PC-3 (cell line): ENCODE measurements at regions not wholly inside any gene's neighbourhood (a gene's known extent, or its start where the extent isn't known, plus 50 kb on each side); places are given as distances from the start of the nearest gene placed in this dataset.
"Not testable (repeated sequence)": the region's sequence is repeated elsewhere in the genome, so short reads cannot be mapped to it uniquely, and the experiment has no call there.

Experiments
- ATAC-seq: fragments of 200-7000 bp; cut with Tn5 transposase; 2 replicates; pipeline ENCODE4 v1.9.1; 2020; ENCODE audit warnings: mild to moderate bottlenecking, moderate library complexity
- BruUV-seq: library from RNA; stranded (reverse); fragments of 400-500 nt; replicated peaks from 2 replicates; lab custom pipeline; 2021; lab: Mats Ljungman, UMichigan
- CTCF ChIA-PET: fragments of 300-600 bp; sonication (Branson Sonifier 250); formaldehyde crosslinking; loops from one replicate; lab custom pipeline; 2022; ENCODE audit warnings: antibody characterized with exemption; lab: Charles Lee
- POLR2A ChIA-PET: fragments of 300-600 bp; sonication (Branson Sonifier 250); formaldehyde crosslinking; loops from one replicate; lab custom pipeline; 2022; ENCODE audit warnings: antibody characterized with exemption; ENCODE audit not compliant: unreplicated experiment; lab: Charles Lee
- DNase-seq: peaks from one replicate; pipeline ENCODE4 v3.0.0-alpha.2; 2015
- H2AFZ ChIP-seq: fragments of 300-600 bp; sonication (generic); 2 replicates; pipeline ENCODE4 v1.6.0; 2016; ENCODE audit warnings: antibody characterized with exemption, low read length
- H3F3A ChIP-seq: fragments of 300-600 bp; sonication (generic); one replicate; pipeline ENCODE4 v1.6.0; 2017; ENCODE audit warnings: antibody characterized with exemption, low read length, control low read depth, mild to moderate bottlenecking; ENCODE audit not compliant: unreplicated experiment
- H3K27ac ChIP-seq: fragments of 300-600 bp; sonication (generic); 2 replicates; pipeline ENCODE4 v1.5.1; 2016; ENCODE audit warnings: mild to moderate bottlenecking, low read length
- H3K27me3 ChIP-seq: fragments of 300-600 bp; sonication (generic); 2 replicates; pipeline ENCODE4 v1.6.1; 2016; ENCODE audit warnings: low read length, mixed read lengths
- H3K36me3 ChIP-seq: fragments of 300-600 bp; sonication (generic); 2 replicates; pipeline ENCODE4 v1.6.1; 2016; ENCODE audit warnings: low read depth, mixed run types, low read length, mixed read lengths
- H3K4me1 ChIP-seq: fragments of 300-600 bp; sonication (generic); 2 replicates; pipeline ENCODE4 v1.5.1; 2016; ENCODE audit warnings: low read length; ENCODE audit not compliant: insufficient read depth
- H3K4me2 ChIP-seq: fragments of 300-600 bp; sonication (generic); 2 replicates; pipeline ENCODE4 v1.6.0; 2016; ENCODE audit warnings: low read length
- H3K4me3 ChIP-seq: fragments of 300-600 bp; sonication (generic); 2 replicates; pipeline ENCODE4 v1.5.1; 2016; ENCODE audit warnings: mild to moderate bottlenecking, low read length, mixed read lengths
- H3K79me2 ChIP-seq: fragments of 300-600 bp; sonication (generic); 2 replicates; pipeline ENCODE4 v1.6.1; 2017; ENCODE audit warnings: low read length, mixed read lengths
- H3K9ac ChIP-seq: fragments of 300-600 bp; sonication (generic); 2 replicates; pipeline ENCODE4 v1.6.0; 2016; ENCODE audit warnings: mild to moderate bottlenecking, low read length
- H3K9me2 ChIP-seq: fragments of 300-600 bp; sonication (generic); replicated peaks from 2 replicates; pipeline ENCODE4 v1.6.1; 2016; ENCODE audit warnings: mixed run types, low read length, mixed read lengths
- H3K9me3 ChIP-seq: fragments of 300-600 bp; sonication (generic); 2 replicates; pipeline ENCODE4 v1.6.1; 2016; ENCODE audit warnings: low read length, mixed read lengths
- H4K20me1 ChIP-seq: fragments of 300-600 bp; sonication (generic); 2 replicates; pipeline ENCODE4 v1.6.1; 2016; ENCODE audit warnings: low read length, mixed read lengths
- CTCF ChIP-seq: fragments of 300-600 bp; sonication (generic); conservative IDR thresholded peaks from 2 replicates; pipeline ENCODE4 v1.5.1; 2017; ENCODE audit warnings: antibody characterized with exemption, low read depth, mild to moderate bottlenecking, low read length
- EZH2 ChIP-seq: fragments of 300-600 bp; sonication (generic); IDR thresholded peaks from one replicate; pipeline ENCODE4 v1.6.1; 2017; ENCODE audit warnings: antibody characterized with exemption, mild to moderate bottlenecking, low read length; ENCODE audit not compliant: unreplicated experiment
- EZH2phosphoT487 ChIP-seq: fragments of 300-600 bp; sonication (generic); IDR thresholded peaks from 2 replicates; pipeline ENCODE4 v1.6.1; 2018; ENCODE audit warnings: mild to moderate bottlenecking, antibody characterized with exemption, low read length, borderline replicate concordance
- intact Hi-C: fragments of 100-400 bp; cut with micrococcal nuclease; formaldehyde crosslinking; loops from 2 replicates; pipeline ENCODE4 v1.9.0; 2023

- intact Hi-C loops, result no loop called here
- POLR2A ChIA-PET, result no interaction called here
- Histone ChIP-seq H3F3A (no peaks in the 10 kb centered on the region), H3K4me2 (no peak overlapping the region), H3K9ac (no peak overlapping the region), H3K9me2 (no peaks in the 10 kb centered on the region), H3K27me3 (no peaks in the 10 kb centered on the region), H3K36me3 (no peaks in the 10 kb centered on the region), H3K27ac (no peak overlapping the region), H3K4me1 (no peaks in the 10 kb centered on the region), H2AFZ (no peak overlapping the region), H3K79me2 (no peaks in the 10 kb centered on the region), H3K9me3 (peaks cover 39% of the 10 kb centered on the region), H4K20me1 (no peaks in the 10 kb centered on the region), H3K4me3 (no peak overlapping the region)
- CTCF ChIA-PET, result no interaction called here
- BruUV-seq, result no TSS peak
- DNase-seq (no peak), ATAC-seq (no peak; the same call in 1 of the 2 replicates)
- no peak for TF ChIP-seq EZH2phosphoT487
- TF ChIP-seq EZH2, result no peak
- no peak for TF ChIP-seq CTCF
Observed at GRCh38 chr21:10430005-10430404, 91.4 kb upstream of the TPTE start.

- H3K9ac ChIP-seq, H3K4me1 ChIP-seq, POLR2A ChIA-PET, H2AFZ ChIP-seq, intact Hi-C loops, CTCF ChIA-PET, H3K27ac ChIP-seq, H3K36me3 ChIP-seq, H3K9me2 ChIP-seq, H3K27me3 ChIP-seq, DNase-seq, H3K79me2 ChIP-seq, H3K4me3 ChIP-seq, BruUV-seq, H3K4me2 ChIP-seq, H4K20me1 ChIP-seq, H3F3A ChIP-seq, ATAC-seq: not testable (repeated sequence)
- H3K9me3 ChIP-seq, result peaks cover 36% of the 10 kb centered on the region
Observed at GRCh38 chr21:10431995-10432394, 89.4 kb upstream of the TPTE start.

- H3K79me2 ChIP-seq, H3K27me3 ChIP-seq, H3K4me2 ChIP-seq, BruUV-seq, intact Hi-C loops, H3K36me3 ChIP-seq, H4K20me1 ChIP-seq, ATAC-seq, H3K27ac ChIP-seq, H3K4me1 ChIP-seq, POLR2A ChIA-PET, DNase-seq, H3K4me3 ChIP-seq, H2AFZ ChIP-seq, H3K9me2 ChIP-seq, CTCF ChIA-PET, H3F3A ChIP-seq, H3K9ac ChIP-seq: not testable (repeated sequence)
- H3K9me3 ChIP-seq, result peaks cover 34% of the 10 kb centered on the region
Observed at GRCh38 chr21:10432456-10432855, 88.9 kb upstream of the TPTE start.

- H3K79me2 ChIP-seq, H3K27ac ChIP-seq, H2AFZ ChIP-seq, H3K9me2 ChIP-seq, ATAC-seq, H3F3A ChIP-seq, H3K4me2 ChIP-seq, POLR2A ChIA-PET, H3K4me3 ChIP-seq, BruUV-seq, H3K36me3 ChIP-seq, H3K27me3 ChIP-seq, H4K20me1 ChIP-seq, H3K4me1 ChIP-seq, CTCF ChIA-PET, H3K9ac ChIP-seq, DNase-seq, intact Hi-C loops: not testable (repeated sequence)
- peaks cover 19% of the 10 kb centered on the region for H3K9me3 ChIP-seq
Observed at GRCh38 chr21:10437977-10438376, 83.4 kb upstream of the TPTE start.

- ATAC-seq, H2AFZ ChIP-seq, H3K9me2 ChIP-seq, H3K36me3 ChIP-seq, H3K79me2 ChIP-seq, CTCF ChIA-PET, H3K27me3 ChIP-seq, intact Hi-C loops, H3K27ac ChIP-seq, BruUV-seq, H3K4me3 ChIP-seq, H3K4me2 ChIP-seq, POLR2A ChIA-PET, H3K4me1 ChIP-seq, DNase-seq, H4K20me1 ChIP-seq, H3F3A ChIP-seq, H3K9ac ChIP-seq: not testable (repeated sequence)
- H3K9me3 ChIP-seq, result peaks cover 32% of the 10 kb centered on the region
Observed at GRCh38 chr21:10440639-10441038, 80.7 kb upstream of the TPTE start.

- H2AFZ ChIP-seq, H3K79me2 ChIP-seq, H3K4me3 ChIP-seq, H3K36me3 ChIP-seq, H3F3A ChIP-seq, ATAC-seq, H3K4me2 ChIP-seq, CTCF ChIA-PET, H4K20me1 ChIP-seq, intact Hi-C loops, BruUV-seq, POLR2A ChIA-PET, H3K9ac ChIP-seq, H3K4me1 ChIP-seq, H3K27me3 ChIP-seq, H3K9me2 ChIP-seq, DNase-seq, H3K27ac ChIP-seq: not testable (repeated sequence)
- H3K9me3 ChIP-seq, result peaks cover 27% of the 10 kb centered on the region
Observed at GRCh38 chr21:10442018-10442417, 79.4 kb upstream of the TPTE start.
